ENCODE measurements at regions not wholly inside any gene's neighbourhood (a gene's known extent, or its start where the extent isn't known, plus 50 kb on each side); places are given as distances from the start of the nearest gene placed in this dataset.
"Not testable (repeated sequence)": the region's sequence is repeated elsewhere in the genome, so short reads cannot be mapped to it uniquely, and the experiment has no call there.

DNA sequence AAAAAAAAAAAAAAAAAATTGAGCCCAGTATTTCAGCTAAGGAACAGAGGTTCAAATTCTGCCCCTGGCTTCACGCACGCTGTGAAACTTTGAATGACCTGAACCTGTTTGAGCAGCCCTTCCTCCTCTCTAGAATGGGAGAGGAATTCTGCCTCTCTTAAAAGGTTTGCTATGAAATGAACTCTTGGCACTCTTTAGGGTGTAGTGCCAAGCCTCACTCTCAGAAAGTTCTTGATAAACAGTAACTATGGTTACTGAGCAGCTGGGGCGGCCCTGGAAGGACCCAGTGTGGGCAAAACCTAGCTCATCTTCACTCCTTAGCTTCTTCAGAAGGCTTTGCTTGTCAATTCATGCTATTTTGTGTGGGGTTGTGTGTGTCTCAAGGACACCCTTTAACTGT is 73.7 kb downstream of the GEMIN8 start:
- DNase-seq (ENCODE audit: low read depth), result no peak

- DNase-seq (ENCODE audit: low read depth), result no peak
Observed at GRCh38 chrX:13955095-13955647, 74.5 kb downstream of the GEMIN8 start.

DNA sequence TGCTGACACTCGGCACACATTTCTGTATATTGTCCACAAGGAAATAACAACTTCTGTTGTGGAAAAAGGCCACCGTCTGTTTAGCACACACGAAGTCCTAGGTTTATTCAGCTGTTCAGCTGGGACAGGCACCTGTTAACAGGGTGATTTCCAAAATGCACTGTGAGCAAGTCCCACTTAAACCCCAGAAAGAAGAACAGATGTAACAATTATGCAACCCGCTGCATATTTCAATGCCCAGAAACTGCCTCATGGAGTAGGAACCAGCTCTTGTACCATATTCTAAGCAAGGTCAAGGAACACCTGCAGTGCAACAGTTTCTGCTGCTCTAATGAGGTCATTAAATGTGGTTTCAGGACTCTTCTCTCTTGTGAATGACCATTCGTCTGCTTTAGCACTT is 77.1 kb downstream of the GEMIN8 start:
- DNase-seq (ENCODE audit: low read depth), result no peak

GRCh38 chrX:13946223-13946622 is 83.5 kb downstream of the GEMIN8 start:
- not testable (repeated sequence) for DNase-seq (ENCODE audit: low read depth)

GRCh38 chrX:13945787-13946186 is 83.9 kb downstream of the GEMIN8 start:
- not testable (repeated sequence) for DNase-seq (ENCODE audit: low read depth)

DNA sequence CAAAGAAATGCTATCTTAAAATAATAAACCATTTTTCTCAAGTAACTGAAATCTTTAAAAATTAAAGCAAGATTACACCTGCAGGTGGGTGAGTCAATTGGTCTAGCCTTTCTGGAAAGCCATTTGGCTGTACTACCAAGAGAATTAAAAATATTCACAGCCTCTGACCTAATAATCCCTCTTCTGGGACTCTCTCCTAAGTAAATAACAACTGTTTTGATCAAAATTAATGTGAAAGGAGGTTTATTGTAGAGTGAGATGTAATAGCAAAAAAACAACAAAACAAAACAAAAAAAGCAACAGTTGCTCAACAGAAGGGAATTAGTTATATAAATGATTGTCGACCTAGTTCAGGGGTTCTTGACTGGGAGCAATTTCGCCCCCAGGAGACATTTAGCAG is 89.0 kb downstream of the GEMIN8 start:
- no peak for DNase-seq (ENCODE audit: low read depth)

GRCh38 chrX:13939741-13940597 is 89.7 kb downstream of the GEMIN8 start:
- no peak for DNase-seq (ENCODE audit: low read depth)

DNA sequence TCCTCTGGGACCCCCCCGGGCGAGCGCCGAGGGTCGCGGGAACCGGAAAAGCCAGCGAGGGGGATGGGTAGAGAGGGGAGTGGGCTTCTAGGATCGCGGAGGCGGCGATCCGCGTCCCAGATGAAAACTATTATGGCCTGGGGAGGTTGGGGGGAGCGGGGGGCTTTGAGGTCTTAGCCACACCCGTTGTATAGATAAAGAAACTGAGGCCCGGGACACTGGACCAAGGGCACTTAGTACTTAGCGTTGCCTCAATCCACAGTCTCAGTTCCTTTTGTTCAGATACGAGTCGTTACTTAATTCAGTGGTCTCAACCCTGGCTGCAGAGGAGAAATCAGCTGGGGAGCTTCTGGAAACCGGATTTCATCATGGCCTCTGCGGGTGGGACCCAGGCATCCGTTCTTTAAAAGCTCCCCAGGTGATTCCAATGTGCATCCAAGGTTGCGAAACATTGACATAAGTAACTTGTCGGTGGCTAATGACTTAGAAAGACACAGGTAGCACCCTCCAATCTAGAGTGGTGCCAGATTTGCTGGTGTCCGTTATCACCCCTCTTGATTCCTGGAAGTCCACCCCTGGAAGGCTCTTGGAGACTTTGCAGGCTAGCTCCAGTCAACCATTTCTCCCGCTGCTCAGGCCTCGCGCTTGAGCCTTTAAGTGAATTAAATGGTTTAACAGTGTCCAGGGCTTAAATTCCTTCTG is 90.7 kb downstream of the GEMIN8 start:
- DNase-seq (ENCODE audit: low read depth), result no peak

DNA sequence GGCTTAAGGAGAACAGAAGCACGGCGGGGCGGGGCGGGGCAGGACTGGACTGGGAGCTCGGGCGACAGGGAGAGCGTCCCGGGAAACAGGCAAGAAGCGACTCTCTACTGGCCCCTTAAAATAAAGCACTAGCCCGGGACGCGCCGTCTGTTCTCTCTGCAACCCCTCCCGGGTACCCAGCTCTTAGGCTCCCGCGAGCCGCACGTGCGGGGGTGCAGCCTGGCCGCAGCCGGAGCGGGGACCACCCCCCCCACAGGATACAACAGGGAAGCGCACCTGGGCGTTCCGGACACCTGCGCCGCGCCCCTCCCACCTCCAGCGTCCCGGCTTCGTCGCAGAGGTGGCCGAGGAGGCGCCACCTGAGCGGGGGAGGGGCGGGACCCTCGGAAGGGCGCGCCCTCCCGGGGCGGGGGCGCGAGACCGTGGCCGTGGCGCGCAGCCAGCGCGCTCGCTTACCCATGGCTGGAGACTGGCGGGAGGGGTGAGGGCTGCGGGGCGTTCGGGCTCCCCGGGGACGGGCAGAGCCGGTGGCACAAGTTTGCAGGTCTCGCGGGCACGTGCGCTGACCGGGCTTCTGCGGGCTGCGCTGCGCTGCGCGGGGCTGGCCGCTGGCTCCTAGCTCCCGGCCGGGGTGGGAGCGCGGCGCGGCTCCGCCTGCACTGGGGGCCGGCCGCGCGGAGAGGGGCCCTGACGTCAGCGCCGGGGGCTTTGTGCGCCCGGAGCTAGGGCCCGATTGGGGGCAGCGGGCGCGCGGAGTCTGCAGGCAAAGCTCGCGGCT is 91.5 kb downstream of the GEMIN8 start:
- DNase-seq (ENCODE audit: low read depth), result no peak

GRCh38 chrX:13937370-13938050 is 92.2 kb downstream of the GEMIN8 start:
- peak; percentile 1 for DNase-seq (ENCODE audit: low read depth)

- DNase-seq (ENCODE audit: low read depth), result no peak
Observed at GRCh38 chrX:13936521-13937225, 93.0 kb downstream of the GEMIN8 start.

DNA sequence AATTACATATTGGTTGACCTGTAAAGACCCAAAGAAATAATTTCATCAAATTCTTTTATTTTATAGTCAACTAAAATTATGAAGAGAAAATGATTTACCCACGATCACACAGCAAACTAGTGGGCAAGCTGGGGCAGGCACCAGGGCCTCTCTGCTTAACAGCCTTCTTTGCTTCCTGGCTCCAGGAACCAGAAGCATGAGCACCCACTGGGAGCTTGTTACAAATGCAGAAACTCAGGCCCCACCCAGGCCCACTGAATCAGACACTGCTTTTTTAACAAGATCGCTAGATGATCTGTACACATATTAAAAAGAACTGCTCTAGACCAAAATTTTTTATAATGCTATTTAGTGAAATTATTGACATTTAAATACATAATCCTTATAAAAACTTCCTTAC is 95.0 kb downstream of the GEMIN8 start:
- no peak for DNase-seq (ENCODE audit: low read depth)

- DNase-seq (ENCODE audit: low read depth), result no peak
Observed at GRCh38 chrX:13933851-13934250, 95.8 kb downstream of the GEMIN8 start.

GRCh38 chrX:13933352-13933751 is 96.3 kb downstream of the GEMIN8 start:
- no peak for DNase-seq (ENCODE audit: low read depth)

GRCh38 chrX:13932416-13932815 is 97.3 kb downstream of the GEMIN8 start:
- no peak for DNase-seq (ENCODE audit: low read depth)

- DNase-seq (ENCODE audit: low read depth), result no peak
Observed at GRCh38 chrX:13927175-13927574, 102.5 kb downstream of the GEMIN8 start.

GRCh38 chrX:13923845-13924244 is 105.8 kb downstream of the GEMIN8 start:
- no peak for DNase-seq (ENCODE audit: low read depth)

DNA sequence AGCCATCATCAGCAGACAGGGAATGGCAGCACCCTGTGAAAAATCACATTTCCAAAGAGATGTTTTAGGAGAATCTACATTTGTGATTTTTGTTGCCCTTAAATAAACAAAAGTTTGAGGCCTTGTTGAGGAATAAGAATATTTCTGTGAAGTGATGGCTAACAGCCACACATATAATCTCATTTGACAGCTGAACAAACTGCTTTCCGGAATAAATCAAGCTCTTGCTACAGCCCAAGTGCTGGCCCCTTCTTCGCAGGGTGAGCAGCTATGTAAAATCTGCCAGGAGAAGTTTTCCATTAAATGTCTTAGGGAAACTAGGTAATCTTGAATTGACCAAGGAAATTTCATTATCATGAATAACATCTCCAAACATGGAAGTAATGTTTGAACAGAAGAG is 106.4 kb upstream of the GPM6B start:
- DNase-seq (ENCODE audit: low read depth), result no peak

- DNase-seq (ENCODE audit: low read depth), result no peak
Observed at GRCh38 chrX:13917507-13917906, 100.6 kb upstream of the GPM6B start.

DNA sequence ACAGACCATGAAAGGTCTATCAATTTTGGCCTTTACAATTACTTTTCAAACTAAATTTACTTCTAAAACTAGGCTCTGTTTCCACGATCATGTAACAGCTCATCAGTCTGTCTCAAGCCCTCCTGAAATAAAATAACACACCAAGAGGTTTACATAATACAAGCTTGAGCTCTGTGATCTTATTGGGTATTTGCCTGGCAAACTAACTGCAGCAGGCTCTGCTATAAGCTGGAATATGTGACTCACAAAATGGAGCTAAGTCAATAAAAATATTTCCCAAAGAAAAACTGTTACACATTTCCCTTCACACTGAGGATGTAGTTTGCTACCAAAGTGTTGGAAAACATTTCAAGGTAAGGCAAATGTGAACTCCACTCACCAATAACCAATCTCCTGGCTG is 94.7 kb upstream of the GPM6B start:
- no peak for DNase-seq (ENCODE audit: low read depth)

DNA sequence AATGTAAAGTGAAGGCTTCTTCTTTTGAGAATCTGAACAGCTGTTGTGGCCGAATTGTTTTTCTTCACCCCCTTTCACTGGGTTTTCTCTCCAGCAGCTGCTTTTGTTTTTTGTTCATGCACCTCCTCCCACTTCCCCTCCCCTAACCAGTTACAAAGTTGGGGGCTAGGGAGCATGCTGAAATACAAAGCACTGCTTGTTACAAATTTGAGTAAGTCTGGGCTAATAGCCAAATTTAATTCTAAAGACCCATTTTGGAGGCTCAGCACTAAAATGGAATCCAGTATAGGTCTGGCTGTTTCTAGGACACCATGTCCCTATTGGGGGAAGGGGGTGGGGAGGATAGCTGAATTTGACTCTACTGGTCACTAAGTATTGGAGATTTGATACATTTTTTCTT is 89.2 kb upstream of the GPM6B start:
- DNase-seq (ENCODE audit: low read depth), result no peak
